ENCODE measurements at regions not wholly inside any gene's neighbourhood (a gene's known extent, or its start where the extent isn't known, plus 50 kb on each side); places are given as distances from the start of the nearest gene placed in this dataset.
"Not testable (repeated sequence)": the region's sequence is repeated elsewhere in the genome, so short reads cannot be mapped to it uniquely, and the experiment has no call there.

GRCh38 chr5:78711670-78712069, 63.1 kb upstream of the LHFPL2 start:
- H3K27me3 Mint-ChIP-seq (ENCODE audit: low read depth, unreplicated experiment); H3K27ac Mint-ChIP-seq (ENCODE audit: unreplicated experiment); H3K79me2 ChIP-seq (ENCODE audit: insufficient read depth, low read length); H3K4me3 ChIP-seq (ENCODE audit: insufficient read depth, low read depth, low read length); DNase-seq (ENCODE audit: low read depth); H3K4me3 Mint-ChIP-seq (ENCODE audit: unreplicated experiment); H3K9me3 ChIP-seq (ENCODE audit: insufficient read depth, low read depth, low read length); H3K27ac ChIP-seq (ENCODE audit: low read depth, low read length); H2AFZ ChIP-seq (ENCODE audit: low read depth, low read length); H3K4me2 ChIP-seq (ENCODE audit: low read length); H3K36me3 ChIP-seq (ENCODE audit: insufficient read depth, low read length); H3K4me1 ChIP-seq (ENCODE audit: insufficient read depth, low read length); H3K4me1 Mint-ChIP-seq (ENCODE audit: low read depth, unreplicated experiment); H3K36me3 Mint-ChIP-seq (ENCODE audit: low read depth, unreplicated experiment); FAIRE-seq; H4K20me1 ChIP-seq (ENCODE audit: insufficient read depth, low read length); H3K9ac ChIP-seq (ENCODE audit: low read length); H3K27me3 ChIP-seq (ENCODE audit: insufficient read depth, low read length): not testable (repeated sequence)
- H3K9me3 Mint-ChIP-seq (ENCODE audit: unreplicated experiment), result peaks cover 14% of the 10 kb centered on the region

GRCh38 chr5:78709729-78710430, 61.3 kb upstream of the LHFPL2 start:
- not testable (repeated sequence) for H3K4me3 Mint-ChIP-seq (ENCODE audit: unreplicated experiment); H3K4me1 ChIP-seq (ENCODE audit: insufficient read depth, low read length); H3K27ac Mint-ChIP-seq (ENCODE audit: unreplicated experiment); H3K9me3 ChIP-seq (ENCODE audit: insufficient read depth, low read depth, low read length); H3K4me3 ChIP-seq (ENCODE audit: insufficient read depth, low read depth, low read length); H3K4me1 Mint-ChIP-seq (ENCODE audit: low read depth, unreplicated experiment); H3K27ac ChIP-seq (ENCODE audit: low read depth, low read length); H4K20me1 ChIP-seq (ENCODE audit: insufficient read depth, low read length); H2AFZ ChIP-seq (ENCODE audit: low read depth, low read length); H3K79me2 ChIP-seq (ENCODE audit: insufficient read depth, low read length); H3K27me3 Mint-ChIP-seq (ENCODE audit: low read depth, unreplicated experiment); H3K9ac ChIP-seq (ENCODE audit: low read length); FAIRE-seq; DNase-seq (ENCODE audit: low read depth); H3K36me3 Mint-ChIP-seq (ENCODE audit: low read depth, unreplicated experiment); H3K4me2 ChIP-seq (ENCODE audit: low read length); H3K36me3 ChIP-seq (ENCODE audit: insufficient read depth, low read length); H3K27me3 ChIP-seq (ENCODE audit: insufficient read depth, low read length)
- peaks cover 14% of the 10 kb centered on the region for H3K9me3 Mint-ChIP-seq (ENCODE audit: unreplicated experiment)

GRCh38 chr5:78706825-78707224, 58.3 kb upstream of the LHFPL2 start:
- Histone ChIP-seq H3K36me3 (ENCODE audit: insufficient read depth, low read length) (no peaks in the 10 kb centered on the region), H3K4me3 (ENCODE audit: insufficient read depth, low read depth, low read length) (no peak overlapping the region), H4K20me1 (ENCODE audit: insufficient read depth, low read length) (no peaks in the 10 kb centered on the region), H3K27me3 (ENCODE audit: insufficient read depth, low read length) (no peaks in the 10 kb centered on the region), H3K4me2 (ENCODE audit: low read length) (no peak overlapping the region), H3K4me1 (ENCODE audit: insufficient read depth, low read length) (no peaks in the 10 kb centered on the region), H2AFZ (ENCODE audit: low read depth, low read length) (no peak overlapping the region), H3K9me3 (ENCODE audit: insufficient read depth, low read depth, low read length) (no peaks in the 10 kb centered on the region), H3K9ac (ENCODE audit: low read length) (no peak overlapping the region), H3K79me2 (ENCODE audit: insufficient read depth, low read length) (no peaks in the 10 kb centered on the region), H3K27ac (ENCODE audit: low read depth, low read length) (no peak overlapping the region)
- DNase-seq (ENCODE audit: low read depth), result peak; percentile 48
- FAIRE-seq, result peak; percentile 9
- H3K4me3 Mint-ChIP-seq (ENCODE audit: unreplicated experiment), result no peak overlapping the region
- no peak for TF ChIP-seq EZH2 (IDR thresholded peaks at IDR 0.05; ENCODE audit: insufficient read depth, low read length)
- TF ChIP-seq CTCF (IDR thresholded peaks at IDR 0.05; ENCODE audit: insufficient read depth, low read depth, low read length), result no peak
- no peak overlapping the region for H3K27ac Mint-ChIP-seq (ENCODE audit: unreplicated experiment)
- peaks cover 2% of the 10 kb centered on the region for H3K36me3 Mint-ChIP-seq (ENCODE audit: low read depth, unreplicated experiment)
- peaks cover 9% of the 10 kb centered on the region for H3K4me1 Mint-ChIP-seq (ENCODE audit: low read depth, unreplicated experiment)
- no peaks in the 10 kb centered on the region for H3K27me3 Mint-ChIP-seq (ENCODE audit: low read depth, unreplicated experiment)
- peaks cover 11% of the 10 kb centered on the region for H3K9me3 Mint-ChIP-seq (ENCODE audit: unreplicated experiment)

All from astrocyte (in vitro differentiated cells and primary cell).